Liver (tissue), 3 donors: ENCODE measurements at regions not wholly inside any gene's neighbourhood (a gene's known extent, or its start where the extent isn't known, plus 50 kb on each side); places are given as distances from the start of the nearest gene placed in this dataset.

Source experiments
- EGR1 ChIP-seq, 2 donors: IDR thresholded peaks; 2 replicates each; pipeline ENCODE4 v1.6.1; 2016 to 2018; ENCODE audit warnings: antibody characterized with exemption in 2 of 2, low read depth in 2 of 2
- FOXA1 ChIP-seq: IDR thresholded peaks from 2 replicates; pipeline ENCODE4 v1.6.1; 2016; ENCODE audit warnings: antibody characterized with exemption
- JUND ChIP-seq, 2 donors: IDR thresholded peaks; 2 replicates each; pipeline ENCODE4 v1.6.1; 2016; ENCODE audit warnings: antibody characterized with exemption in 2 of 2
- TF ChIP-seq, protein P1 (sequence below): fragments of 150-350 bp; IDR thresholded peaks from 2 replicates; pipeline ENCODE4 v1.5.1; 2017; ENCODE audit warnings: improper control_type of control experiment, low read depth, low read length; ENCODE audit not compliant: missing input control
- TF ChIP-seq, protein P2 (sequence below): IDR thresholded peaks from 2 replicates; pipeline ENCODE4 v1.6.1; 2016; ENCODE audit warnings: antibody characterized with exemption, mild to moderate bottlenecking
- TF ChIP-seq, protein P3 (sequence below): IDR thresholded peaks from 2 replicates; pipeline ENCODE4 v1.6.1; 2016; ENCODE audit warnings: antibody characterized with exemption
- TF ChIP-seq, protein P4 (sequence below): IDR thresholded peaks from 2 replicates; pipeline ENCODE4 v1.6.1; 2016; ENCODE audit warnings: antibody characterized with exemption
- donor health status: healthy.
- donor health status: healthy.

DNA sequence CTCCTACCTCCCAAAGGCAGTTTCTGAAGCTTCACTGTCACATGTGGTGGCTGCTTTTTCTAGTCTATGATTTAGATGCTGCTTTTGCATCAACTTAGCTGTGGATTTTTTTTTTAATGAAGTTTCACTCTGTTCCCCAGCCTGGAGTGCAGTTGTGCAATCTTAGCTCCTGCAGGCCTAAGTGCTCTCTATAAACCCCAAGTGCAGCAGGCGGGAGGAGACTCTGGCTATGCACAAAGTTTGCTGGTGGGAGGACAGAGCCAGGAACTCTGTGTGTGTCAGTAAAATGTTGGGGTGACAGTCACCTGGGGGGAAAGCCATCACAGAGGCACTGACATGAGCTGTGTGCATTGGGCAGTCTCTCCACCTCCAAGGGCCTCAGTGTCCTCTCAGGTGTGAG is 138.8 kb upstream of the FAM20C start:
- TF ChIP-seq, protein P1, sequence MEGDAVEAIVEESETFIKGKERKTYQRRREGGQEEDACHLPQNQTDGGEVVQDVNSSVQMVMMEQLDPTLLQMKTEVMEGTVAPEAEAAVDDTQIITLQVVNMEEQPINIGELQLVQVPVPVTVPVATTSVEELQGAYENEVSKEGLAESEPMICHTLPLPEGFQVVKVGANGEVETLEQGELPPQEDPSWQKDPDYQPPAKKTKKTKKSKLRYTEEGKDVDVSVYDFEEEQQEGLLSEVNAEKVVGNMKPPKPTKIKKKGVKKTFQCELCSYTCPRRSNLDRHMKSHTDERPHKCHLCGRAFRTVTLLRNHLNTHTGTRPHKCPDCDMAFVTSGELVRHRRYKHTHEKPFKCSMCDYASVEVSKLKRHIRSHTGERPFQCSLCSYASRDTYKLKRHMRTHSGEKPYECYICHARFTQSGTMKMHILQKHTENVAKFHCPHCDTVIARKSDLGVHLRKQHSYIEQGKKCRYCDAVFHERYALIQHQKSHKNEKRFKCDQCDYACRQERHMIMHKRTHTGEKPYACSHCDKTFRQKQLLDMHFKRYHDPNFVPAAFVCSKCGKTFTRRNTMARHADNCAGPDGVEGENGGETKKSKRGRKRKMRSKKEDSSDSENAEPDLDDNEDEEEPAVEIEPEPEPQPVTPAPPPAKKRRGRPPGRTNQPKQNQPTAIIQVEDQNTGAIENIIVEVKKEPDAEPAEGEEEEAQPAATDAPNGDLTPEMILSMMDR, result no peak
- TF ChIP-seq FOXA1 (no peak), JUND (IDR thresholded peaks at IDR 0.05) (no peak), EGR1 (IDR thresholded peaks at IDR 0.05; ENCODE audit: low read depth in 2 of 2) (no peak)
- TF ChIP-seq, protein P2, sequence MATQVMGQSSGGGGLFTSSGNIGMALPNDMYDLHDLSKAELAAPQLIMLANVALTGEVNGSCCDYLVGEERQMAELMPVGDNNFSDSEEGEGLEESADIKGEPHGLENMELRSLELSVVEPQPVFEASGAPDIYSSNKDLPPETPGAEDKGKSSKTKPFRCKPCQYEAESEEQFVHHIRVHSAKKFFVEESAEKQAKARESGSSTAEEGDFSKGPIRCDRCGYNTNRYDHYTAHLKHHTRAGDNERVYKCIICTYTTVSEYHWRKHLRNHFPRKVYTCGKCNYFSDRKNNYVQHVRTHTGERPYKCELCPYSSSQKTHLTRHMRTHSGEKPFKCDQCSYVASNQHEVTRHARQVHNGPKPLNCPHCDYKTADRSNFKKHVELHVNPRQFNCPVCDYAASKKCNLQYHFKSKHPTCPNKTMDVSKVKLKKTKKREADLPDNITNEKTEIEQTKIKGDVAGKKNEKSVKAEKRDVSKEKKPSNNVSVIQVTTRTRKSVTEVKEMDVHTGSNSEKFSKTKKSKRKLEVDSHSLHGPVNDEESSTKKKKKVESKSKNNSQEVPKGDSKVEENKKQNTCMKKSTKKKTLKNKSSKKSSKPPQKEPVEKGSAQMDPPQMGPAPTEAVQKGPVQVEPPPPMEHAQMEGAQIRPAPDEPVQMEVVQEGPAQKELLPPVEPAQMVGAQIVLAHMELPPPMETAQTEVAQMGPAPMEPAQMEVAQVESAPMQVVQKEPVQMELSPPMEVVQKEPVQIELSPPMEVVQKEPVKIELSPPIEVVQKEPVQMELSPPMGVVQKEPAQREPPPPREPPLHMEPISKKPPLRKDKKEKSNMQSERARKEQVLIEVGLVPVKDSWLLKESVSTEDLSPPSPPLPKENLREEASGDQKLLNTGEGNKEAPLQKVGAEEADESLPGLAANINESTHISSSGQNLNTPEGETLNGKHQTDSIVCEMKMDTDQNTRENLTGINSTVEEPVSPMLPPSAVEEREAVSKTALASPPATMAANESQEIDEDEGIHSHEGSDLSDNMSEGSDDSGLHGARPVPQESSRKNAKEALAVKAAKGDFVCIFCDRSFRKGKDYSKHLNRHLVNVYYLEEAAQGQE, result no peak
- TF ChIP-seq, protein P3, sequence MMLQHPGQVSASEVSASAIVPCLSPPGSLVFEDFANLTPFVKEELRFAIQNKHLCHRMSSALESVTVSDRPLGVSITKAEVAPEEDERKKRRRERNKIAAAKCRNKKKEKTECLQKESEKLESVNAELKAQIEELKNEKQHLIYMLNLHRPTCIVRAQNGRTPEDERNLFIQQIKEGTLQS, result no peak
- TF ChIP-seq, protein P4, sequence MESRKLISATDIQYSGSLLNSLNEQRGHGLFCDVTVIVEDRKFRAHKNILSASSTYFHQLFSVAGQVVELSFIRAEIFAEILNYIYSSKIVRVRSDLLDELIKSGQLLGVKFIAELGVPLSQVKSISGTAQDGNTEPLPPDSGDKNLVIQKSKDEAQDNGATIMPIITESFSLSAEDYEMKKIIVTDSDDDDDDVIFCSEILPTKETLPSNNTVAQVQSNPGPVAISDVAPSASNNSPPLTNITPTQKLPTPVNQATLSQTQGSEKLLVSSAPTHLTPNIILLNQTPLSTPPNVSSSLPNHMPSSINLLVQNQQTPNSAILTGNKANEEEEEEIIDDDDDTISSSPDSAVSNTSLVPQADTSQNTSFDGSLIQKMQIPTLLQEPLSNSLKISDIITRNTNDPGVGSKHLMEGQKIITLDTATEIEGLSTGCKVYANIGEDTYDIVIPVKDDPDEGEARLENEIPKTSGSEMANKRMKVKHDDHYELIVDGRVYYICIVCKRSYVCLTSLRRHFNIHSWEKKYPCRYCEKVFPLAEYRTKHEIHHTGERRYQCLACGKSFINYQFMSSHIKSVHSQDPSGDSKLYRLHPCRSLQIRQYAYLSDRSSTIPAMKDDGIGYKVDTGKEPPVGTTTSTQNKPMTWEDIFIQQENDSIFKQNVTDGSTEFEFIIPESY, result no peak
